ENCODE measurements at regions not wholly inside any gene's neighbourhood (a gene's known extent, or its start where the extent isn't known, plus 50 kb on each side); places are given as distances from the start of the nearest gene placed in this dataset.

DNA sequence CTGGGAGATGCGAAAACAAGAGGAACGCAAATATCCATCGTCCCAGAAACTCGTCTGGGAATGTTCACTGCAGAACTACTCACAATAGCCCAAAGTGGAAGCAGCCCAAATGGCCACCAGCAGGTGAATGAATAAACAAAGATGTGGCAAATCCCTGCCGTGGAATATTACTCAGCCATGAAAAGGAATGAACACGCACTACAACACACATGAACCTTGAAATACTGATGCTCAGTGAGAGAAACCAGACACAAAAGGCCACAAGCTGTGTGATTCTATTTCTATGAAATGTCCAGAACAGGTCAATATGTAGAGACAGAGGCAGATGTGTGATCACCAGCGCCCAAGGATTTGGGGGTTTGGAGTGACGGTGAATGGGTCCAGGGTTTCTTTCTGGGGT is 169.8 kb downstream of the IRF8 start:
- TF ChIP-seq, protein P1, sequence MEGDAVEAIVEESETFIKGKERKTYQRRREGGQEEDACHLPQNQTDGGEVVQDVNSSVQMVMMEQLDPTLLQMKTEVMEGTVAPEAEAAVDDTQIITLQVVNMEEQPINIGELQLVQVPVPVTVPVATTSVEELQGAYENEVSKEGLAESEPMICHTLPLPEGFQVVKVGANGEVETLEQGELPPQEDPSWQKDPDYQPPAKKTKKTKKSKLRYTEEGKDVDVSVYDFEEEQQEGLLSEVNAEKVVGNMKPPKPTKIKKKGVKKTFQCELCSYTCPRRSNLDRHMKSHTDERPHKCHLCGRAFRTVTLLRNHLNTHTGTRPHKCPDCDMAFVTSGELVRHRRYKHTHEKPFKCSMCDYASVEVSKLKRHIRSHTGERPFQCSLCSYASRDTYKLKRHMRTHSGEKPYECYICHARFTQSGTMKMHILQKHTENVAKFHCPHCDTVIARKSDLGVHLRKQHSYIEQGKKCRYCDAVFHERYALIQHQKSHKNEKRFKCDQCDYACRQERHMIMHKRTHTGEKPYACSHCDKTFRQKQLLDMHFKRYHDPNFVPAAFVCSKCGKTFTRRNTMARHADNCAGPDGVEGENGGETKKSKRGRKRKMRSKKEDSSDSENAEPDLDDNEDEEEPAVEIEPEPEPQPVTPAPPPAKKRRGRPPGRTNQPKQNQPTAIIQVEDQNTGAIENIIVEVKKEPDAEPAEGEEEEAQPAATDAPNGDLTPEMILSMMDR (conservative IDR thresholded peaks at IDR 0.05): no peak
- TF ChIP-seq ZFX (IDR thresholded peaks at IDR 0.05): no peak

All from C4-2B (cell line).